B cell (primary cell): ENCODE measurements at regions not wholly inside any gene's neighbourhood (a gene's known extent, or its start where the extent isn't known, plus 50 kb on each side); places are given as distances from the start of the nearest gene placed in this dataset.

ENCODE experiments used
- EZH2 ChIP-seq: IDR thresholded peaks from 2 replicates; pipeline ENCODE4 v1.6.1; 2012; ENCODE audit warnings: borderline replicate concordance, low read depth, mild to moderate bottlenecking, moderate library complexity, low read length; ENCODE audit not compliant: insufficient read depth, poor library complexity, severe bottlenecking
- TF ChIP-seq, protein P1 (sequence below): fragments of 200-600 bp; IDR thresholded peaks from one replicate; pipeline ENCODE4 v1.8.0; 2022; ENCODE audit warnings: antibody characterized with exemption, mild to moderate bottlenecking

DNA sequence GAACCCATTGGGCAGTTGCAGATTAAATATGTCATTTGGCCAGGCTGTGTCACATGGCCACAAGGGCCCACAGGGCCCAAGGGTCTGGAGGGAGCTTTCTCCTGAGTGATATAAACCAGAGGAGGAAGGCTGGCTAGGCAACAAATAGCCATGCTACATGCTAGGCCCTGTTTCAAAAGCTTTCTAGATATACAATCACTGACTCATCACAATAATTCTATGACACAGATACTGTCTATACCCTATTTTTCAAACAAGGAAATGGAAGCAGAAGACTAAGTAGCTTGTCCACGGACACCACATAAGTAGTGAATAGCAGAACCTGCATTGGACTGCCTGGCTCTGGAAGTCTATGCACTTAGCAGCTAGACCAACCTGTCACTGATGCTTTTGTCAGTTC lies 625.4 kb downstream of the NTRK3 start:
- TF ChIP-seq, protein P1, sequence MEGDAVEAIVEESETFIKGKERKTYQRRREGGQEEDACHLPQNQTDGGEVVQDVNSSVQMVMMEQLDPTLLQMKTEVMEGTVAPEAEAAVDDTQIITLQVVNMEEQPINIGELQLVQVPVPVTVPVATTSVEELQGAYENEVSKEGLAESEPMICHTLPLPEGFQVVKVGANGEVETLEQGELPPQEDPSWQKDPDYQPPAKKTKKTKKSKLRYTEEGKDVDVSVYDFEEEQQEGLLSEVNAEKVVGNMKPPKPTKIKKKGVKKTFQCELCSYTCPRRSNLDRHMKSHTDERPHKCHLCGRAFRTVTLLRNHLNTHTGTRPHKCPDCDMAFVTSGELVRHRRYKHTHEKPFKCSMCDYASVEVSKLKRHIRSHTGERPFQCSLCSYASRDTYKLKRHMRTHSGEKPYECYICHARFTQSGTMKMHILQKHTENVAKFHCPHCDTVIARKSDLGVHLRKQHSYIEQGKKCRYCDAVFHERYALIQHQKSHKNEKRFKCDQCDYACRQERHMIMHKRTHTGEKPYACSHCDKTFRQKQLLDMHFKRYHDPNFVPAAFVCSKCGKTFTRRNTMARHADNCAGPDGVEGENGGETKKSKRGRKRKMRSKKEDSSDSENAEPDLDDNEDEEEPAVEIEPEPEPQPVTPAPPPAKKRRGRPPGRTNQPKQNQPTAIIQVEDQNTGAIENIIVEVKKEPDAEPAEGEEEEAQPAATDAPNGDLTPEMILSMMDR = no peak
- TF ChIP-seq EZH2 = no peak
